D721Med (cell line): ENCODE measurements at regions not wholly inside any gene's neighbourhood (a gene's known extent, or its start where the extent isn't known, plus 50 kb on each side); places are given as distances from the start of the nearest gene placed in this dataset.

Experiments
- DNase-seq: peaks from one replicate; pipeline ENCODE4 v3.0.0; 2011; ENCODE audit warnings: low spot score; ENCODE audit not compliant: insufficient read length
- FAIRE-seq: peaks from 2 replicates; lab custom pipeline; 2011; peaks lifted over from hg19 to GRCh38; lab: Jason Lieb, UNC
- CTCF ChIP-seq: IDR thresholded peaks from 2 replicates; pipeline ENCODE4 v1.5.1; 2012; ENCODE audit warnings: mild to moderate bottlenecking, control low read depth; ENCODE audit not compliant: insufficient read depth; ENCODE audit errors: missing control alignments

GRCh38 chr4:120132935-120133334 is 66.3 kb upstream of the MAD2L1 start:
- TF ChIP-seq CTCF: no peak
- DNase-seq (no peak), FAIRE-seq (no peak)

DNA sequence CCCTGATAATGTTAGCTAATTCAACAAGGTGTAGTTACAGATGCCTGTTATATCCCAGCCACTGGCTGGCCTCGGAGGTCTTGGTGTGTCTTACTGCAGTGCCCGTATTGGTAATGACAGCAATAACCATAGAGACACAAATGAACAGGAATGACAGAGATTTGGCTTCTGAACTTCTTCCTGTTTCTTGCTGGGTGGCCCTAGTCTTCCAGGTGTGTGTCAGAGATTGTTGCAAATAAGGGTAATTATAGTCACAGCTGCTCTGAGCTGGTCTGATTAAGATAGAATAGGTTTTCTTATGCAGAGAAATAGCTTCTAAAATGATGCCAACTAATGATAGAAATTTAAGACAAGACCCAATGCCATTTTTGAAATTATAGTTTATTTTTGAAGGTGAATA is 64.1 kb upstream of the MAD2L1 start:
- DNase-seq: no peak
- FAIRE-seq: no peak
- no peak for TF ChIP-seq CTCF
